ENCODE measurements at regions not wholly inside any gene's neighbourhood (a gene's known extent, or its start where the extent isn't known, plus 50 kb on each side); places are given as distances from the start of the nearest gene placed in this dataset.

DNA sequence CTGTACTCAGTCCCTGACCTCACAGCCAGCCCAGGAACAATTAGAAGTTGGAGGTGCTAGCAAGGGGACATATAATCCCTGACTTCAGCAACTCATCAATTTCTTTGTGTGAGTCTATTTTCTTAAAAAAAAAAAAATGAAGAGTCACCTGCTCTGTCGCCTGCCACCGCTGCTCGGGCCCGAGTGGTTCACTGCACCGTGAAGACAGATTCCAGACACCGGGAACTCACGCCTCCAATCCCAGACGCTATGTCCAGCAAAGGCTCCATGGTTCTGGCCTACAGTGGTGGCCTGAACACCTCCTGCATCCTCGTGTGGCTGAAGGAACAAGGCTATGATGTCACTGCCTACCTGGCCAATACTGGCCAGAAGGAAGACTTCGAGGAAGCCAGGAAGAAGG lies 606.6 kb downstream of the PRELID2 start:
- H3K27me3 ChIP-seq (ENCODE audit: control insufficient read depth, insufficient read depth, low read length) = no peaks in the 10 kb centered on the region

DNA sequence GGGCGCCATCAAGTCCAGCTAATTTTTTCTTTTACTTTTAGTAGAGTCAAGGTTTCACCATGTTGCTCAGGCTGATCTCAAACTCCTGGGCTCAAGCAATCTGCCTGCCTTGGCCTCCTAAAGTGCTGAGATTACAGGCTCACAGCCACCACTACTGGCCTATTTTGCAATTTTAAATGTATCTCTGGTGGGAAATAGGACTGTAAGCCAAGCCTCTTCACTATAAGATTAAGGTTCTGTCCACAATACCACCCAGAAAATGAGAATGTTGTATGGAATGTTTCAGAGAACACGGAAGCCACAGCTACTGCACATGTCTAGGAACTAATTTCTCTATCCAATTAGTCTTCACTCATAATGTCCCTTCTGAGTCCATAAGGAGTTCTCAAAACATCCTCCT lies 607.3 kb downstream of the PRELID2 start:
- H3K4me3 ChIP-seq (ENCODE audit: low read depth, low read length) = no peak overlapping the region
- DNase-seq (ENCODE audit: low read depth, low spot score) = no peak
- TF ChIP-seq, protein P1, sequence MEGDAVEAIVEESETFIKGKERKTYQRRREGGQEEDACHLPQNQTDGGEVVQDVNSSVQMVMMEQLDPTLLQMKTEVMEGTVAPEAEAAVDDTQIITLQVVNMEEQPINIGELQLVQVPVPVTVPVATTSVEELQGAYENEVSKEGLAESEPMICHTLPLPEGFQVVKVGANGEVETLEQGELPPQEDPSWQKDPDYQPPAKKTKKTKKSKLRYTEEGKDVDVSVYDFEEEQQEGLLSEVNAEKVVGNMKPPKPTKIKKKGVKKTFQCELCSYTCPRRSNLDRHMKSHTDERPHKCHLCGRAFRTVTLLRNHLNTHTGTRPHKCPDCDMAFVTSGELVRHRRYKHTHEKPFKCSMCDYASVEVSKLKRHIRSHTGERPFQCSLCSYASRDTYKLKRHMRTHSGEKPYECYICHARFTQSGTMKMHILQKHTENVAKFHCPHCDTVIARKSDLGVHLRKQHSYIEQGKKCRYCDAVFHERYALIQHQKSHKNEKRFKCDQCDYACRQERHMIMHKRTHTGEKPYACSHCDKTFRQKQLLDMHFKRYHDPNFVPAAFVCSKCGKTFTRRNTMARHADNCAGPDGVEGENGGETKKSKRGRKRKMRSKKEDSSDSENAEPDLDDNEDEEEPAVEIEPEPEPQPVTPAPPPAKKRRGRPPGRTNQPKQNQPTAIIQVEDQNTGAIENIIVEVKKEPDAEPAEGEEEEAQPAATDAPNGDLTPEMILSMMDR (IDR thresholded peaks at IDR 0.05; ENCODE audit: low read depth, low read length) = no peak
- no peak overlapping the region for H3K27ac ChIP-seq (ENCODE audit: low read depth, low read length)
- ChIA-PET CTCF (no interaction called here), POLR2A (no interaction called here)
- H3K27me3 ChIP-seq (ENCODE audit: control insufficient read depth, insufficient read depth, low read length) = no peaks in the 10 kb centered on the region
- no peaks in the 10 kb centered on the region for H3K9me3 ChIP-seq (ENCODE audit: control insufficient read depth, insufficient read depth, low read length)

More for the DNA sequence above, 606.6 kb downstream of the PRELID2 start:
- H3K27ac ChIP-seq (ENCODE audit: low read depth, low read length) = no peak overlapping the region
- CTCF ChIA-PET = no interaction called here
- H3K9me3 ChIP-seq (ENCODE audit: control insufficient read depth, insufficient read depth, low read length) = no peaks in the 10 kb centered on the region
- TF ChIP-seq, protein P1 (IDR thresholded peaks at IDR 0.05; ENCODE audit: low read depth, low read length) = no peak
- POLR2A ChIA-PET = no interaction called here
- no peak overlapping the region for H3K4me3 ChIP-seq (ENCODE audit: low read depth, low read length)
- DNase-seq (ENCODE audit: low read depth, low spot score) = no peak

DNA sequence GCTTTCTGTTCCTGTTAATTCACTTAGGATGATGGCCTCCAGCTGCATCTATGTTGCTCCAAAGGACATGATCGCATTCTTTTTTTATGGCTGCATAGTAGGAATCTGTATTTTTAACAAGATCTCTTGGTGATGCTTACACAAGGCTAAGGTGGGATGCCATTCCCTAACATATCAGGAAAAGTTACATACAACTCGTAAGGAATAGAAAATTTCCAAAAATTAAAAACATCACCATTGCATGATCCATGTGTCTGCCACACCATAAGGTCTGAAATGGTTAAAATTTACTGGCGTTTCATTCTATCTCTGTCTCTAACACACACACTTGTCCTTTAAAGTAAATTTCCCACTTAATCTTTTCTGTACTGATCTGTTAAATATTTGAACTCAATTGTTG lies 608.4 kb downstream of the PRELID2 start:
- Histone ChIP-seq H3K27ac (ENCODE audit: low read depth, low read length) (no peak overlapping the region), H3K4me3 (ENCODE audit: low read depth, low read length) (no peak overlapping the region), H3K9me3 (ENCODE audit: control insufficient read depth, insufficient read depth, low read length) (no peaks in the 10 kb centered on the region), H3K27me3 (ENCODE audit: control insufficient read depth, insufficient read depth, low read length) (no peaks in the 10 kb centered on the region)
- ChIA-PET CTCF (no interaction called here), POLR2A (no interaction called here)
- no peak for DNase-seq (ENCODE audit: low read depth, low spot score)
- TF ChIP-seq, protein P1 (IDR thresholded peaks at IDR 0.05; ENCODE audit: low read depth, low read length) = no peak

DNA sequence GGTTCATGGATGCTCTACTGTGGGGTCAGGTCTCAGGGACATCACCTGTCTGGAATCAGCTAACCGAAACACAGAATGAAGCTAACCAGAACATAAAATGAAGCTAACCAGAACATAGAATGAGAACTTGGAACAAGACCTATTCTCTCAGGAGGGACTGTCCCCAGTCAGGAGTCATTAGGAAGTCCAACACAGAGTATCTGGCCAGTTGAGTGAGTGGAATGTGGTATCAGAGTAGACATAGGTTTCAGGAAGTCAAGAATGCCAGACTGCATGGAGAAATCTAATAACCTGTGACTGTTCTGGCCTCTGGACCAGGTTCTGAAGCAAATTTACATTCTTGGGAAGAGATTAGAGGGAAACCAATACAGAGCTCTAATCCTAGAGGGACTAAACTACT lies 609.6 kb downstream of the PRELID2 start:
- no peak overlapping the region for H3K27ac ChIP-seq (ENCODE audit: low read depth, low read length)
- no peak for DNase-seq (ENCODE audit: low read depth, low spot score)
- no peaks in the 10 kb centered on the region for H3K9me3 ChIP-seq (ENCODE audit: control insufficient read depth, insufficient read depth, low read length)
- H3K27me3 ChIP-seq (ENCODE audit: control insufficient read depth, insufficient read depth, low read length) = no peaks in the 10 kb centered on the region
- H3K4me3 ChIP-seq (ENCODE audit: low read depth, low read length) = no peak overlapping the region
- POLR2A ChIA-PET = no interaction called here
- TF ChIP-seq, protein P1 (IDR thresholded peaks at IDR 0.05; ENCODE audit: low read depth, low read length) = no peak
- CTCF ChIA-PET = no interaction called here

DNA sequence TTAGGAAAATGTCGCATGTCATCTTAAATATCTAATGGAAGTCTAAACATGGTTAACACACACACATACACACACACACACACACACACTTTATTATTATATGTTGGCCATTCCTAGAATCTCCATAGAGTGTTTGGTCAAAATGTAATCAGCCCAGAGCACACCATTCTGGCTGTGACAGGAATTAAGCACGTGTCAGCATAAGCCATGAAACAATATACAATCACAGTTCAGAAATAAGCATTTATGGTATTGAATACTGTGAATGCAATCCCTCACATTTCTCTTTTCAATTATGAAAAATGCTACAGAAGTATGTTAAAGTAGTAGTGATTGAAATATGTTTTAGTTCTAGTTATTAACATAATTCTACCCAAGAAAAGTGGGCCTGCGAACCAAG lies 611.6 kb downstream of the PRELID2 start:
- no peak for DNase-seq (ENCODE audit: low read depth, low spot score)
- ChIA-PET POLR2A (no interaction called here), CTCF (no interaction called here)
- Histone ChIP-seq H3K27ac (ENCODE audit: low read depth, low read length) (no peak overlapping the region), H3K9me3 (ENCODE audit: control insufficient read depth, insufficient read depth, low read length) (no peaks in the 10 kb centered on the region), H3K27me3 (ENCODE audit: control insufficient read depth, insufficient read depth, low read length) (no peaks in the 10 kb centered on the region), H3K4me3 (ENCODE audit: low read depth, low read length) (no peak overlapping the region)
- TF ChIP-seq, protein P1 (IDR thresholded peaks at IDR 0.05; ENCODE audit: low read depth, low read length) = no peak

Data from AG04450 (cell line).